ENCODE measurements at regions not wholly inside any gene's neighbourhood (a gene's known extent, or its start where the extent isn't known, plus 50 kb on each side); places are given as distances from the start of the nearest gene placed in this dataset.

- H3K9me1 ChIP-seq (ENCODE audit: insufficient read depth, low read length): no peaks in the 10 kb centered on the region
- no peak overlapping the region for H2BK15ac ChIP-seq (ENCODE audit: low read depth, low read length)
- no peak overlapping the region for H4K8ac ChIP-seq (ENCODE audit: low read depth in 2 of 2, low read length in 2 of 2)
- in situ Hi-C loops (cut with MboI; ENCODE audit: low sequenced_read_pairs): no loop called here
- H2BK5ac ChIP-seq (ENCODE audit: low read depth, low read length, poor library complexity, severe bottlenecking): no peak overlapping the region
- intact Hi-C loops (cut with micrococcal nuclease): loop anchor here (2.0 kb wide), 1 partner anchor 145 kb away; the partner anchor contains the start of gene TLE3
- no peak overlapping the region for H3K4ac ChIP-seq (ENCODE audit: low read depth, low read length)
- H3K14ac ChIP-seq (replicated peaks; ENCODE audit: low read depth, low read length): no peak overlapping the region
- WGBS, 2 experiments (ENCODE audit: extremely low coverage in 2 of 2, insufficient read length in 1 of 2): no CpG with 5 or more reads among the region's 9 CpGs
- H3K56ac ChIP-seq (ENCODE audit: extremely low read depth, insufficient read depth, low read length): no peak overlapping the region
- CTCF ChIA-PET: no interaction called here
- H2AK5ac ChIP-seq (ENCODE audit: low read depth, low read length): no peak overlapping the region
- POLR2A ChIA-PET (ENCODE audit: unreplicated experiment): no interaction called here
- H2AK9ac ChIP-seq (replicated peaks; ENCODE audit: low read depth, low read length, poor library complexity): no peak overlapping the region
- no TSS peak for BruUV-seq (replicated peaks)
- peak; percentile 69 for ATAC-seq (ENCODE audit: low read depth)
- H3K4me3 ChIP-seq (ENCODE audit: insufficient read depth, low read depth, low read length): no peak overlapping the region
- H3K18ac ChIP-seq (ENCODE audit: low read depth, low read length): no peak overlapping the region
- H3K27me3 ChIP-seq (ENCODE audit: control insufficient read depth, insufficient read depth, low read length): peaks cover 37% of the 10 kb centered on the region
- H4K20me1 ChIP-seq (ENCODE audit: insufficient read depth, low read length): no peaks in the 10 kb centered on the region
- dilution Hi-C loops (cut with HindIII; ENCODE audit: low sequenced_read_pairs, unreplicated experiment): no loop called here
- no peak overlapping the region for H2BK20ac ChIP-seq (ENCODE audit: low read depth, low read length)
- no peak overlapping the region for H3K23ac ChIP-seq (ENCODE audit: low read depth, low read length)
- H2AFZ ChIP-seq (replicated peaks; ENCODE audit: low read length, poor library complexity): no peak overlapping the region
- TF ChIP-seq BHLHE40 (IDR thresholded peaks at IDR 0.05; ENCODE audit: low read depth, low read length): no peak
- no peak for TF ChIP-seq CHD1 (IDR thresholded peaks at IDR 0.05; ENCODE audit: low read depth, low read length)
- no peak for TF ChIP-seq CEBPB (IDR thresholded peaks at IDR 0.05; ENCODE audit: low read depth, low read length)
- TF ChIP-seq NFE2L2 (IDR thresholded peaks at IDR 0.05; ENCODE audit: low read depth, low read length): no peak
- TF ChIP-seq POLR2A (IDR thresholded peaks at IDR 0.05; ENCODE audit: low read depth, low read length): no peak
- no peak for TF ChIP-seq MAFK (IDR thresholded peaks at IDR 0.05; ENCODE audit: low read depth, low read length)
- TF ChIP-seq RCOR1 (IDR thresholded peaks at IDR 0.05; ENCODE audit: insufficient replicate concordance, low read length): no peak
- TF ChIP-seq CTCF (conservative IDR thresholded peaks at IDR 0.05; ENCODE audit: low read depth, low read length): no peak
- TF ChIP-seq MXI1 (IDR thresholded peaks at IDR 0.05; ENCODE audit: borderline replicate concordance, low read depth, low read length): no peak
- TF ChIP-seq FOS (IDR thresholded peaks at IDR 0.05; ENCODE audit: low read depth, low read length): no peak
- TF ChIP-seq ELK1 (IDR thresholded peaks at IDR 0.05; ENCODE audit: borderline replicate concordance, low read depth, low read length): no peak
- no peak for TF ChIP-seq USF2 (IDR thresholded peaks at IDR 0.05; ENCODE audit: low read depth, low read length)
- H3K4me1 ChIP-seq (ENCODE audit: control insufficient read depth, insufficient read depth, low read length): peaks cover 3% of the 10 kb centered on the region; the same call in 1 of the 2 replicates
- H3K36me3 ChIP-seq (ENCODE audit: control insufficient read depth, insufficient read depth, low read length): no peaks in the 10 kb centered on the region
- no peak overlapping the region for H2BK120ac ChIP-seq (ENCODE audit: low read depth, low read length)
- H3K4me2 ChIP-seq (ENCODE audit: low read depth, low read length): no peak overlapping the region
- H3K9ac ChIP-seq (ENCODE audit: low read depth, low read length): no peak overlapping the region
- no peaks in the 10 kb centered on the region for H3K79me1 ChIP-seq (ENCODE audit: low read depth in 1 of 2, low read length in 2 of 2)
- H3K9me3 ChIP-seq (ENCODE audit: control insufficient read depth, insufficient read depth, low read length): no peaks in the 10 kb centered on the region
- no peak overlapping the region for H3K27ac ChIP-seq (ENCODE audit: insufficient read depth, low read length)
- H4K91ac ChIP-seq (ENCODE audit: insufficient read depth, low read depth, low read length): no peak overlapping the region
- peak; percentile 13 for DNase-seq
- no peak overlapping the region for H4K5ac ChIP-seq (ENCODE audit: low read depth, low read length)
Measured at GRCh38 chr15:69951898-69952555, 145.7 kb downstream of the TLE3 start.
